SHP77 treated with DMSO at 0.1 percent for 48 hours (cell line): ENCODE measurements at regions not wholly inside any gene's neighbourhood (a gene's known extent, or its start where the extent isn't known, plus 50 kb on each side); places are given as distances from the start of the nearest gene placed in this dataset.

Source experiments
- DNase-seq: peaks from one replicate; lab custom pipeline; 2025; lab: John Stamatoyannopoulos, UW

DNA sequence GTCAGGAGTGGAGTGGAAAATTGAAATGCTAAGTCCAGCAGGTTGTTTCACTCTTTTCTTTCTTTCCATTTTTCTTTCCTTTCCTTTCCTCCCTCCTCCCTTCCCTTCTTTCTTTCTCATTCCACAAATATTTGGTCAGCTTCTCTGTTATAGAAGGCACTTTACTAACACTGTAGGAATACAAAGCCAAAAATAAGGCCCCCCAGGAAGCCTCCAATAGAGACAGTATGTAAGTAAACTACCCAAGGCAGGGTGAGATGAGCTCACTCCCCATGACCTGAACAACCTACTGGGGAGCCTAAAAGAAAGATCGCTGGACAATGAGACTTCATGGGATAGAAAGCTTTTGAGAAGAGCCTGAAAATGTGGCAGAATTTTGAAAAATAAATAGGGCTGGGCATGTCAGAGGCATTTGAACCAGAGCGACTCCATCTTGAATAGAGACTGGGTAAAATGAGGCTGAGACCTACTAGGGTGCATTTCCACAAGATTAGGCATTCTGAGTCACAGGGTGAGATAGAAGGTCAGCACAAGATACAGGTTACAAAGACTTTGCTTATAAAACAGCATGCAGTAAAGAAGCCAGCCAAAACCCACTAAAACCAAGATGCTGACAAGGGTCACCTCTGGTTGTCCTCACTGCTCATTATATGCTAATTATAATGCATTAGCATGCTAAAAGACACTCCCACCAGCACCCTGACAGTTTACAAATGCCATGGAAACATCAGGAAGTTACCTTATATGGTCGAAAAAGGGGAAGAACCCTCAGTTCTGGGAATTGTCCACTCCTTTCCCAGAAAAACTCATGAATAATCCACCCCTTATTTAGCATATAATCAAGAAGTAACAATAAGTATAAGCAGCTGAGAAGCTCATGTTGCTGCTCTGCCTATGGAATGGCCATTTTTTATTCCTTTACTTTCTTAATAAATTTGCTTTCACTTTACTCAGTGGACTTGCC, 158.9 kb upstream of the EGFLAM start:
- no peak for DNase-seq

GRCh38 chr5:38094889-38095288, 163.5 kb upstream of the EGFLAM start:
- DNase-seq = no peak

GRCh38 chr5:38093855-38094254, 164.5 kb upstream of the EGFLAM start:
- DNase-seq = no peak

DNA sequence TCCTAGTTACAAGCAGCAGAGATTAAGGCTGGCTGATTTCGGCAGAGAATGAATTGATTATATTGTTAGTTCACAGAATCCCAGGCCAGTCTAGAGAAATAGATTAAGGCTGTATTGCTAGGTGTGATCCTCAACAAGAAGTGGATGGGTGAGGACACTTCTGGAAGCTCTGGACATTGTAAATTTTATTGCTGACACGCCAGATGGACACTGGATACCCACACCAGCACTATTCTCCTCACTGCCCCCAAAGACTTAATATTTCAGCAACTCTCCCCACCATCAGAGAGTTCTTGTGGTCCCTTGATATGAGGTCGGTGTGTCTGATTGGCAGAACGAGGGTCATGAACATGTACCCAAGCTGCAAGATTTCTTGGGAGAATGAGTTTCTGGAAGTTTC, 171.6 kb upstream of the EGFLAM start:
- DNase-seq = no peak

GRCh38 chr5:38079620-38080402, 178.5 kb upstream of the EGFLAM start:
- no peak for DNase-seq

DNA sequence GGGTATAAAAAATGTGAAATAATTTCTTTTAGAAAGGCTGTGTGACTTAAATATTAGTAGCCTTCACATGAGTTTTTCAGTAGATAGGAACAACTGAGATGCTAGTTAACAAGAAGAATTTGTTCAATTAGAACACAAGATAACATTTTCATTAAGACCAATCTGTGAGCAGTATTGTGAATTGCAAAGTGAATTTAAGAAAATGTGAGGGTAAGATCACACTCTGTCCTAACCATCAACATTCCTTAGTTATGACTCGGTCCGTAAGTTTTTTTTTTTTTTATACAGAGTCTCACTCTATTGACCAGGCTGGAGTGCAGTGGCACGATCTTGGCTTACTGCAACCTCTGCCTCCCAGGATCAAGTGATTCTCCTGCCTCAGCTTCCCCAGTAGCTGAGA, 180.2 kb upstream of the EGFLAM start:
- no peak for DNase-seq

- DNase-seq = no peak
Measured at GRCh38 chr5:38077652-38078051, 180.7 kb upstream of the EGFLAM start.

DNA sequence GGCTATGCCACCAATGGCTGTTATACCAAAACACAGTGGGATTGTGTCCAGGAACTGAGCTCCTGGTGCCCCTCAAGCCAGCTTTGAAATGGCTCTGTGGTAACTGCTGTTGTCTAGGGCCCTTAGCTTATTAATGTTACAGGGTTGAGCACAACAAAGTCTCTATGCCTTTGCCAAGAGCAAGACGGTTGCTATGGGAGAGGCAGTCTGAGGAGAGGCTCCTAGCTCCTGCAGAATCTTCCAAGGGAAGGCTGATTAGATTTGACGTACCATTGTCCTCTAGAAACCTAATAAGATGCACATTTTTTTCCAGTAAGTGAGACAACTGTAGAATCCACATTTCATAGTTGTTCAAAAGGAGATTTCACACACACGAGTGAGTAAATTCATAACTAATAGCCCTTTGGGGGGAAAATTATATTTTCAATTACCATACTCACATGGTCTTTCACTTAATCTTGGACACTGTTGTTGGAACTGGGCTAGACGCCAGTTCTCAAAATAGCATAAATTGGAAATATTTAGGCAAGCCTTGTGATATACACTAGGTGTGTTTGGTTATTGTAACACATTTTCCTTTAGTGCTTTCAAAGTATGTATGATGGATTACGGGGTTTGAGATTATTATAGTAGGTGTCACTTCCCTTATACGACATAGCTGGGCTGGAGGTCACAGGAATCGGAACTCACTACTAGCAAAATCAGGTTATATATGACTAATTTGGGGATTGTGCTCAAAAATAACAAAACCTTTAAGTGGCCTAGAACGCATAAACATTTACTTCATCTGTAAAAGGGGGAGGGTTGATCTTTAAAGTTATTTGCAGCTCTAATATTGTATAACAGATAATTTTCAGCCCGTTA, 186.3 kb upstream of the EGFLAM start:
- no peak for DNase-seq

- no peak for DNase-seq
Measured at GRCh38 chr5:38070304-38070950, 187.9 kb upstream of the EGFLAM start.

DNA sequence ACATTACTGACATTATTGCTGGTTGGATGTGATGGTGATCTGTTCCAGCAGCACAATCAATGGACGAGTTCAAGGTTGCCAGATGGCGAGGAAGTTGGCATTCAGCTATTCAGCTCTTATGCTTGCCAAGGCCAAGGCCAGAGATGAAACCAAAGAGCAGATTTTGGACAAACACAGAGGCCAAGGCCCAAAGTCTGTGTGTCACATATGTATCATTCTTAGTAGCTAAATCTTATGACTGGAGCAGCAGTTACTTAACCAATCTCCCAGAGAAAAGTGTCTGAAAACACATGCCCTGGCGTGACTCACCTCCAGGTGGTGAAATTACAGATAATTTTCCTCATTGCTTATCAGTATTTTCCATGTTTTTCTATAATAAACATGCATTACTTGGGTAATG, 189.0 kb upstream of the EGFLAM start:
- DNase-seq = no peak

DNA sequence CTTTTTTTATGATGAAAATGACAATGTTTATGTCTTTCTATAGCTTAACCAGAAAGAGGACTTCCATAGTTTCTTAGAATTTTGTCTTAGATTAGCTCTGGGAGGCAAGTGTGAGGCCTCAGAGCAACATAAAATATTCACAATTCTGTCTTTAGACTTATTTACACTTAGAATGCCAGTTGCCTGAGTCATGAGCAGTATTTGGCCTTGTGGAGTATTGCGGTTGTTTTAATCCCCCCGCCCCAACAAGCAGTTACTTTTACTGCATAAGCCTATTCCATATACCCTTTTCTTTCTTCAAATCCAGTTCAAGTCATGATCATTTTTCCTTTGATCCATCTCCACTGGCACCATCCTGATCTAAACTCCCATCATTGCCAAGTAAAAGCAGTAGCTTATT, 198.0 kb upstream of the EGFLAM start:
- no peak for DNase-seq

DNA sequence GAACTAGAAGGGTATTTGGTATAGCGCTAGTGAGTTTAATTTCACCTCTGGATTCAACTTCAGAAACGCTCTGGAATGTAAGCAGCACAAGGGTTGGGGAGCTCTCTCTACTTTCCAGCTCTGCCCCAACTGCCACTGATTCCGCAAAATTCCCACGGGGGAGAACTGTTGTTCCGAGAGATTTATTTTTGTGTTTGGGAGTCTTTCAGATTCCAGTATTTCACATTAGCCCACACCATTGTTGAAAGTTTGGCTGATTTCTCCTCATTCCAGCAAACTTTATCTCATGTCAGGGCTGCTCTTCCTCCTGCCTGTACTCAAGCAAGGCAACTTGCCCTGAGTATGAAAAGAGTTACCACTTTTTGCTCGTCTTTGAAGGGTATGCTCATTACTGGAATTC, 198.5 kb upstream of the EGFLAM start:
- DNase-seq = no peak

- no peak for DNase-seq
Measured at GRCh38 chr5:38051711-38052511, 206.4 kb upstream of the EGFLAM start.

- DNase-seq = no peak
Measured at GRCh38 chr5:38048400-38048799, 208.6 kb upstream of the GDNF start.

DNA sequence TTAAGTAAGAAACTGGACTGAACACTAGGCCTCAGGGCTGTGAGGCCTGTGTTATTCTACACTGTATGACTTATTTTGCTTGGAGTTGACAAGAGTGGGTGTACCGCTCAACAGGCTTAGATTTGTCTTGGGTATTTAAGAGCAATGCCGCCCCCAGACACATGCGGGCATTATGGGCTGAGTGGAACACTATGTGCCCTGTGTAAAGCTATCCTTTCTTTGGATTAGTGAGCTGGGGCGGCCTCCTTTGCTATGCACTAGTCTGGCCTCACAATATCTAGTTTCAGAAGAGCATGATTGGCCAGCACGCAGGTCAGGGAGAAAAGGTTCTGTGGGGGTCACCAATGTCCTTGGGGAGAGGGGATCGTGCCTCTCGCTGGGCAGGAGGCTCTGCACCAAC, 206.3 kb upstream of the GDNF start:
- DNase-seq = no peak

GRCh38 chr5:38045446-38045845, 205.6 kb upstream of the GDNF start:
- DNase-seq = no peak

DNA sequence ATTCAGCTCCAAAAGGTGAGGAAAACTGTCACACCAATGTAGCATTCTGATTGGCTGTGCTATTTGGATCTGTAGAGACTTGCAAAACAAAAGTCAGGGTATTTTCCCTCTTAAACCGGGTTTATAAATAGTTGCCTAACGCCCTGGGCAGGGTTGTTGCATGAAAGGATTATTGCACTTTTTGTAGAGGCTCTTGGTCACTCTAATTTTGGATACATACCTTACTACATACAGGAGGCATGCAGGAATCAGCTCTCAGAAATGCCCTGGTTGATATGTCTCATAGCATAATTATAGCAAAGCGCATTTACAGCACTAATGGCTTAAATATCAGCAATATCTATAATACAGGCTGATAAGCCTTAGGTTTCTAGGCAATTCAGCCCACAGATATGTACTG, 200.0 kb upstream of the GDNF start:
- no peak for DNase-seq

GRCh38 chr5:38039091-38039490, 199.2 kb upstream of the GDNF start:
- no peak for DNase-seq

- no peak for DNase-seq
Measured at GRCh38 chr5:38036765-38037164, 196.9 kb upstream of the GDNF start.

GRCh38 chr5:38032149-38032548, 192.3 kb upstream of the GDNF start:
- DNase-seq = no peak

DNA sequence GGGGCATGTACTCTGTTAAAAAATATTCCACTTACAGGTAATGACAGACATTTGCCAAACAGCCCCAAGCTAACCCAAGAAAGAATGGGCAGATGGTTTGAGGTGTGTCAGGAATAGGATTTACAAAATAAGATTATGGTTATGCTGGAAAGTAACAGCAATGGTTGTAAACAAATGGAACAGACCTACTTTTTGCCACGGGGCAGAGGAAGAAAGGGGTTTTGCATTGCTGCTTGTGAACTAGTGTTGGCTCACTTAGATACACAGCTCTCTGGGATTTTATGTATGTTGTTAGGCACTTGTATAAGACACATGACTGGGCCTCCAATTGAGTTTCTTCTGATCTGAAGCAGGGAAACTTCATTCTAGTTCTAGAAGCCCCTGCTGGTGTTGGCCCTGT, 191.5 kb upstream of the GDNF start:
- no peak for DNase-seq
